HCT116 (cell line): ENCODE measurements at regions not wholly inside any gene's neighbourhood (a gene's known extent, or its start where the extent isn't known, plus 50 kb on each side); places are given as distances from the start of the nearest gene placed in this dataset.

Experiments used
- ATAC-seq: fragments of 200-7000 bp; cut with Tn5 transposase; 2 replicates; pipeline ENCODE4 v1.9.1; 2020; ENCODE audit warnings: mild to moderate bottlenecking, moderate library complexity
- BruUV-seq: library from RNA; stranded (reverse); fragments of 400-500 nt; replicated peaks from 2 replicates; lab custom pipeline; 2021; lab: Mats Ljungman, UMichigan
- CTCF ChIA-PET: fragments of 300-600 bp; sonication (Branson Sonifier 250); formaldehyde crosslinking; loops from one replicate; lab custom pipeline; 2021; ENCODE audit warnings: antibody characterized with exemption; lab: Charles Lee
- POLR2A ChIA-PET: fragments of 300-600, 350-600 bp; sonication (Branson Sonifier 250); formaldehyde crosslinking; loops from one replicate; lab custom pipeline; 2021; ENCODE audit warnings: antibody characterized with exemption; lab: Charles Lee
- RAD21 ChIA-PET, 2 experiments: fragments of 300-600 bp; sonication (Branson Sonifier 250); formaldehyde crosslinking; loops; one replicate each; lab custom pipeline; 2023; ENCODE audit warnings: low total read pairs in 2 of 2; ENCODE audit not compliant: uncharacterized antibody in 2 of 2, unreplicated experiment in 2 of 2, low non-redundant PET in 1 of 2; lab: Charles Lee
- DNase-seq: peaks from one replicate; pipeline ENCODE4 v3.0.0-alpha.2; 2010; ENCODE audit warnings: low read depth, low spot score
- H2AFZ ChIP-seq: fragments of 200-600 bp; shearing (Covaris generic), sonication (generic); 2 replicates; pipeline ENCODE4 v1.6.1; 2017; ENCODE audit warnings: low read depth, mixed run types, mixed read lengths, antibody characterized with exemption, low read length; ENCODE audit not compliant: poor library complexity, severe bottlenecking
- H3K27ac ChIP-seq: 2 replicates; pipeline ENCODE4 v1.5.1; 2012; ENCODE audit warnings: low read depth, low read length
- H3K27me3 ChIP-seq: fragments of 200-600 bp; sonication (generic); 2 replicates; pipeline ENCODE4 v1.6.1; 2016; ENCODE audit warnings: mixed run types, low read length, mixed read lengths; ENCODE audit not compliant: insufficient read depth
- H3K36me3 ChIP-seq, 2 experiments: fragments of 200-500 bp in 1 of 2; fragments of 200-600 bp in 1 of 2; sonication (Bioruptor generic) in 1 of 2; sonication (generic) in 1 of 2; 2 replicates each; pipeline versions ENCODE4 v1.5.1 to v1.6.1; 2014 to 2016; ENCODE audit warnings: low read length in 2 of 2, inconsistent platforms in 1 of 2, mixed read lengths in 1 of 2, mixed run types in 1 of 2; ENCODE audit not compliant: insufficient read depth in 2 of 2, control insufficient read depth in 1 of 2
- H3K4me1 ChIP-seq, 2 experiments: fragments of 200-600 bp in 1 of 2; sonication (generic) in 1 of 2; 2 replicates each; pipeline versions ENCODE4 v1.5.1 to v1.6.1; 2012 to 2017; ENCODE audit warnings: low read length in 2 of 2, inconsistent platforms in 1 of 2, mild to moderate bottlenecking in 1 of 2, mixed read lengths in 1 of 2, mixed run types in 1 of 2, moderate library complexity in 1 of 2; ENCODE audit not compliant: insufficient read depth in 2 of 2, control insufficient read depth in 1 of 2
- H3K4me2 ChIP-seq: fragments of 200-600 bp; sonication (generic); 2 replicates; pipeline ENCODE4 v1.6.1; 2017; ENCODE audit warnings: mixed run types, low read length, mixed read lengths
- H3K4me3 ChIP-seq, 2 experiments: fragments of 200-600 bp in 1 of 2; sonication (generic) in 1 of 2; replicated peaks in 1 of 2; 2 replicates each; pipeline ENCODE4 v1.5.1; 2011 to 2016; ENCODE audit warnings: low read length in 2 of 2, control low read depth in 1 of 2, low read depth in 1 of 2, mild to moderate bottlenecking in 1 of 2, mixed read lengths in 1 of 2, mixed run types in 1 of 2
- H3K79me2 ChIP-seq: fragments of 200-600 bp; sonication (generic); 2 replicates; pipeline ENCODE4 v1.6.1; 2017; ENCODE audit warnings: mild to moderate bottlenecking, mixed run types, low read length, moderate library complexity, mixed read lengths; ENCODE audit not compliant: insufficient read depth
- H3K9ac ChIP-seq: fragments of 200-600 bp; sonication (generic); 2 replicates; pipeline ENCODE4 v1.6.1; 2016; ENCODE audit warnings: low read length, mixed read lengths
- H3K9me2 ChIP-seq: fragments of 200-600 bp; sonication (generic), shearing (Covaris generic); 2 replicates; pipeline ENCODE4 v1.6.1; 2017; ENCODE audit warnings: mixed run types, mild to moderate bottlenecking, moderate library complexity; ENCODE audit not compliant: insufficient read depth
- H3K9me3 ChIP-seq, 2 experiments: fragments of 200-500 bp in 1 of 2; fragments of 200-600 bp in 1 of 2; sonication (Bioruptor generic) in 1 of 2; sonication (generic) in 1 of 2; 2 replicates each; pipeline ENCODE4 v1.6.1; 2014 to 2017; ENCODE audit warnings: low read length in 2 of 2, mixed read lengths in 2 of 2, inconsistent platforms in 1 of 2, low read depth in 1 of 2, mild to moderate bottlenecking in 1 of 2, mixed run types in 1 of 2, moderate library complexity in 1 of 2; ENCODE audit not compliant: control insufficient read depth in 1 of 2, insufficient read depth in 1 of 2
- H4K20me1 ChIP-seq: fragments of 200-600 bp; sonication (generic), shearing (Covaris generic); 2 replicates; pipeline ENCODE4 v1.6.1; 2017; ENCODE audit warnings: mixed run types, mild to moderate bottlenecking, moderate library complexity; ENCODE audit not compliant: insufficient read depth
- ATF3 ChIP-seq: IDR thresholded peaks from 2 replicates; pipeline ENCODE4 v1.6.1; 2012
- CBX3 ChIP-seq: IDR thresholded peaks from 2 replicates; pipeline ENCODE4 v1.6.1; 2012; ENCODE audit warnings: low read depth
- CEBPB ChIP-seq: IDR thresholded peaks from 2 replicates; pipeline ENCODE4 v1.6.1; 2012; ENCODE audit warnings: low read depth
- EGR1 ChIP-seq: IDR thresholded peaks from 2 replicates; pipeline ENCODE4 v1.6.1; 2012; ENCODE audit warnings: low read depth
- ELF1 ChIP-seq: IDR thresholded peaks from 2 replicates; pipeline ENCODE4 v1.6.1; 2012; ENCODE audit warnings: low read depth, borderline replicate concordance
- EZH2 ChIP-seq: fragments of 200-600 bp; sonication (generic); IDR thresholded peaks from 2 replicates; pipeline ENCODE4 v1.6.1; 2017; ENCODE audit warnings: antibody characterized with exemption, mixed run types
- EZH2phosphoT487 ChIP-seq: fragments of 200-600 bp; IDR thresholded peaks from 2 replicates; pipeline ENCODE4 v1.6.1; 2018; ENCODE audit warnings: antibody characterized with exemption, borderline replicate concordance
- FOSL1 ChIP-seq: IDR thresholded peaks from 2 replicates; pipeline ENCODE4 v1.6.1; 2012; ENCODE audit warnings: low read depth
- POLR2A ChIP-seq: IDR thresholded peaks from 2 replicates; pipeline ENCODE4 v1.7.0; 2011; ENCODE audit warnings: borderline replicate concordance; ENCODE audit not compliant: insufficient read depth, insufficient read length; ENCODE audit errors: extremely low read depth
- POLR2AphosphoS5 ChIP-seq: IDR thresholded peaks from 2 replicates; pipeline ENCODE4 v1.6.1; 2011; ENCODE audit warnings: mild to moderate bottlenecking, low read depth, low read length, moderate library complexity
- RAD21 ChIP-seq: IDR thresholded peaks from 2 replicates; pipeline ENCODE4 v1.6.1; 2012; ENCODE audit warnings: low read depth, mild to moderate bottlenecking
- REST ChIP-seq: IDR thresholded peaks from 2 replicates; pipeline ENCODE4 v1.6.1; 2012; ENCODE audit warnings: low read depth
- SP1 ChIP-seq: IDR thresholded peaks from 2 replicates; pipeline ENCODE4 v1.6.1; 2012; ENCODE audit warnings: low read depth
- SRF ChIP-seq: IDR thresholded peaks from 2 replicates; pipeline ENCODE4 v1.6.1; 2012; ENCODE audit warnings: low read depth
- TCF7L2 ChIP-seq: IDR thresholded peaks from 2 replicates; pipeline ENCODE4 v1.7.0; 2011; ENCODE audit warnings: borderline replicate concordance, inconsistent platforms; ENCODE audit not compliant: insufficient read depth, insufficient read length; ENCODE audit errors: extremely low read depth
- YY1 ChIP-seq: IDR thresholded peaks from 2 replicates; pipeline ENCODE4 v1.6.1; 2011; ENCODE audit warnings: low read length, low read depth, moderate library complexity, mild to moderate bottlenecking; ENCODE audit not compliant: insufficient replicate concordance; ENCODE audit errors: extremely low read depth
- ZBTB33 ChIP-seq: IDR thresholded peaks from 2 replicates; pipeline ENCODE4 v1.6.1; 2011; ENCODE audit warnings: mild to moderate bottlenecking, low read length, moderate library complexity; ENCODE audit not compliant: insufficient replicate concordance; ENCODE audit errors: extremely low read depth
- ZFX ChIP-seq: fragments of 450-650 bp; IDR thresholded peaks from 2 replicates; pipeline ENCODE4 v1.6.1; 2017
- intact Hi-C: fragments of 100-400 bp; cut with micrococcal nuclease; formaldehyde crosslinking; loops from 2 replicates; pipeline ENCODE4 v1.10.0; 2022

- no peak overlapping the region for H3K9ac ChIP-seq
Measured at GRCh38 chr9:13677801-13678200, 398.3 kb upstream of the MPDZ start.

More at GRCh38 chr9:13677801-13678200, 398.3 kb upstream of the MPDZ start:
- Histone ChIP-seq H3K36me3 (no peaks in the 10 kb centered on the region), H3K27ac (no peak overlapping the region), H3K4me3 (no peak overlapping the region), H3K4me2 (no peak overlapping the region), H3K4me1 (no peaks in the 10 kb centered on the region), H3K27me3 (no peaks in the 10 kb centered on the region), H3K79me2 (no peaks in the 10 kb centered on the region), H2AFZ (no peak overlapping the region), H4K20me1 (no peaks in the 10 kb centered on the region), H3K9me3 (peaks cover 0 to 4% of the 10 kb centered on the region in 2 experiments; a peak in 1 of 4 replicates), H3K9me2 (no peaks in the 10 kb centered on the region)
- ATAC-seq: no peak
- TF ChIP-seq SP1 (no peak), ZBTB33 (no peak), REST (no peak), YY1 (no peak), FOSL1 (no peak), ZFX (no peak), ELF1 (no peak), TCF7L2 (no peak), SRF (no peak), ATF3 (no peak), RAD21 (no peak), EZH2 (no peak), EZH2phosphoT487 (no peak), EGR1 (no peak), CEBPB (no peak), POLR2A (no peak), POLR2AphosphoS5 (no peak), CBX3 (no peak)
- RAD21 ChIA-PET: no interaction called here
- intact Hi-C loops: no loop called here
- DNase-seq: no peak
- POLR2A ChIA-PET: no interaction called here
- BruUV-seq: no TSS peak
- CTCF ChIA-PET: no interaction called here
